ENCODE measurements at regions not wholly inside any gene's neighbourhood (a gene's known extent, or its start where the extent isn't known, plus 50 kb on each side); places are given as distances from the start of the nearest gene placed in this dataset.

- TF ChIP-seq, protein P1, sequence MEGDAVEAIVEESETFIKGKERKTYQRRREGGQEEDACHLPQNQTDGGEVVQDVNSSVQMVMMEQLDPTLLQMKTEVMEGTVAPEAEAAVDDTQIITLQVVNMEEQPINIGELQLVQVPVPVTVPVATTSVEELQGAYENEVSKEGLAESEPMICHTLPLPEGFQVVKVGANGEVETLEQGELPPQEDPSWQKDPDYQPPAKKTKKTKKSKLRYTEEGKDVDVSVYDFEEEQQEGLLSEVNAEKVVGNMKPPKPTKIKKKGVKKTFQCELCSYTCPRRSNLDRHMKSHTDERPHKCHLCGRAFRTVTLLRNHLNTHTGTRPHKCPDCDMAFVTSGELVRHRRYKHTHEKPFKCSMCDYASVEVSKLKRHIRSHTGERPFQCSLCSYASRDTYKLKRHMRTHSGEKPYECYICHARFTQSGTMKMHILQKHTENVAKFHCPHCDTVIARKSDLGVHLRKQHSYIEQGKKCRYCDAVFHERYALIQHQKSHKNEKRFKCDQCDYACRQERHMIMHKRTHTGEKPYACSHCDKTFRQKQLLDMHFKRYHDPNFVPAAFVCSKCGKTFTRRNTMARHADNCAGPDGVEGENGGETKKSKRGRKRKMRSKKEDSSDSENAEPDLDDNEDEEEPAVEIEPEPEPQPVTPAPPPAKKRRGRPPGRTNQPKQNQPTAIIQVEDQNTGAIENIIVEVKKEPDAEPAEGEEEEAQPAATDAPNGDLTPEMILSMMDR (IDR thresholded peaks at IDR 0.05) = no peak
- no peak for TF ChIP-seq NFIC (IDR thresholded peaks at IDR 0.05; ENCODE audit: borderline replicate concordance)
- no peak for TF ChIP-seq USF2 (IDR thresholded peaks at IDR 0.05; ENCODE audit: borderline replicate concordance, low read depth, low read length)
- no peak for TF ChIP-seq CHD2 (IDR thresholded peaks at IDR 0.05; ENCODE audit: low read length, partially characterized antibody)
- no peak for TF ChIP-seq REST (IDR thresholded peaks at IDR 0.05; ENCODE audit: low read depth, low read length)
- TF ChIP-seq, protein P2, sequence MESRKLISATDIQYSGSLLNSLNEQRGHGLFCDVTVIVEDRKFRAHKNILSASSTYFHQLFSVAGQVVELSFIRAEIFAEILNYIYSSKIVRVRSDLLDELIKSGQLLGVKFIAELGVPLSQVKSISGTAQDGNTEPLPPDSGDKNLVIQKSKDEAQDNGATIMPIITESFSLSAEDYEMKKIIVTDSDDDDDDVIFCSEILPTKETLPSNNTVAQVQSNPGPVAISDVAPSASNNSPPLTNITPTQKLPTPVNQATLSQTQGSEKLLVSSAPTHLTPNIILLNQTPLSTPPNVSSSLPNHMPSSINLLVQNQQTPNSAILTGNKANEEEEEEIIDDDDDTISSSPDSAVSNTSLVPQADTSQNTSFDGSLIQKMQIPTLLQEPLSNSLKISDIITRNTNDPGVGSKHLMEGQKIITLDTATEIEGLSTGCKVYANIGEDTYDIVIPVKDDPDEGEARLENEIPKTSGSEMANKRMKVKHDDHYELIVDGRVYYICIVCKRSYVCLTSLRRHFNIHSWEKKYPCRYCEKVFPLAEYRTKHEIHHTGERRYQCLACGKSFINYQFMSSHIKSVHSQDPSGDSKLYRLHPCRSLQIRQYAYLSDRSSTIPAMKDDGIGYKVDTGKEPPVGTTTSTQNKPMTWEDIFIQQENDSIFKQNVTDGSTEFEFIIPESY (IDR thresholded peaks at IDR 0.05; ENCODE audit: borderline replicate concordance, low read depth) = no peak
- no peak for TF ChIP-seq MAX (IDR thresholded peaks at IDR 0.05; ENCODE audit: low read depth)
- TF ChIP-seq TCF12 (IDR thresholded peaks at IDR 0.05) = no peak
- no peak for TF ChIP-seq FOXM1 (IDR thresholded peaks at IDR 0.05; ENCODE audit: low read depth)
- no peak for TF ChIP-seq EZH2phosphoT487 (IDR thresholded peaks at IDR 0.05; ENCODE audit: borderline replicate concordance, low read depth)
- no peak for TF ChIP-seq FOSL2 (IDR thresholded peaks at IDR 0.05; ENCODE audit: borderline replicate concordance, low read depth)
Observed at GRCh38 chr16:22727285-22728166, 86.4 kb upstream of the HS3ST2 start.

Measured in SK-N-SH (cell line).